HG03354 (cell line): ENCODE measurements at regions not wholly inside any gene's neighbourhood (a gene's known extent, or its start where the extent isn't known, plus 50 kb on each side); places are given as distances from the start of the nearest gene placed in this dataset.

Experiments
- ATAC-seq: cut with Tn5 transposase; IDR thresholded peaks from one replicate; pipeline ENCODE4 v1.9.1; 2021; ENCODE audit warnings: mild to moderate bottlenecking; ENCODE audit not compliant: unreplicated experiment, poor library complexity, severe bottlenecking

DNA sequence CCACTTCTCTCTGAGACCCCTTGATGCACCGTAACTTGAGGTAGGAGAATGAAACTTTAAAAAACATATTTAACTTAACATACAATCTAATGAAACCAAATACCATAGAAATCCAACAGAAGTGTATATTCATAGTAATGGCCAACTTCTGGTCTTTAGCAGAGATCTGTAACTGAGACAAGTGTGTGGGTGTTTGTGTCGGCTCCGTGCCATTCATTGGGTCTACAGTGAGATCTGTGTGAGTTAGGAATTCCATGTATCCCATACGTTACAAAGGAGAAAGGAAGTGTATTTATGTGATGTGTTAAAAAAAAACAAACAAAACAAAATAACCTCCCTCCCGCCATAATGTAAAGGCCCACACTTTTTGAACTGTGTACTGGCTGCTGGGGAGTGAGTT lies 348.0 kb upstream of the NR3C2 start:
- no peak for ATAC-seq

DNA sequence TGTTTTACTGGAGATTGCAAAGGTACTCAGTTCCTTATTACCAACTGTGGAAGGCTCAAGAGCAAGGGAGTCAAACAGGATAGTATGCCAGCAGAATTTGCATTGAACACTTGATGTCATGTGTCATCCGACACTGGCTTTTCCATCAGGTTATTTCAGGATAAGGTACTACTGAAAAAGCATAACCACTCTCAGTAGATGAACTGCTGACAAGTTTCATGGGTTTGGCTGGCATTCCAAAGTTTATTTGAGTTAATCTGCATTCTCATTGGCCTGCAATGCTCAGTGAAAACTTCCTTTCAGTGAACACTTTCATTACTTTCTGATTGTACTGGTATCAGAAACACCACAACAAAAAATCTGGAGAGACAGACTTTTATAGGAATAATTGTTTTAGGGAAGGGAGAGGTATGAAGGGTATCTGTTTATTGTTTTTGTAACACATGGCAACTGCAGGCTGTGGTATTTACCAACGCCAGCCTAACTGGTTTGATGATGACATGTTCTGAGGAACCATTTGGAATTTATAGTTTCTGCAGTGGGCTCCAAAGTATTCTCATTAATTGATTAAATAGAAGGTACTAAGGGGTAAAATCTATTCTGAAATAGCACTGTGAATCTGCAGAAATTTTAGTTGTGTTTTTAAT lies 345.7 kb upstream of the NR3C2 start:
- ATAC-seq = no peak

DNA sequence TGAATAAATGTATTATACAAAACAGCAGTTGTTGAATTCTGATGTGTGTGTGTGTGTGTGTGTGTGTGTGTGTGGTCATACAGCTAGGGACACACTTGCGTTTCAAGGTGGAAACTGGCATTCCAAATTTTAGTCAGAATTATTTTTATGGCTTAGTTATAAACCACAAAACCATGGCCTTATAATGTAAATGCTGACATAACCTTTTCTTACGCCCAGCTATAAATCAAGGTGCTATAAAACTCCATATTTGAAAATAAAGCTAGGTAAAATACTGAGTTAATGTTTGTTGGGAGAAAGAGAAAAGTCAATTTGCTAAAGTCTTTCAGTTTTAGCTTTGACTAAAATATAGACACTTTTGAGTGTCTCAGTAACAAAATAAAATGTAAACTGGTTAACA lies 345.1 kb upstream of the NR3C2 start:
- ATAC-seq = no peak

DNA sequence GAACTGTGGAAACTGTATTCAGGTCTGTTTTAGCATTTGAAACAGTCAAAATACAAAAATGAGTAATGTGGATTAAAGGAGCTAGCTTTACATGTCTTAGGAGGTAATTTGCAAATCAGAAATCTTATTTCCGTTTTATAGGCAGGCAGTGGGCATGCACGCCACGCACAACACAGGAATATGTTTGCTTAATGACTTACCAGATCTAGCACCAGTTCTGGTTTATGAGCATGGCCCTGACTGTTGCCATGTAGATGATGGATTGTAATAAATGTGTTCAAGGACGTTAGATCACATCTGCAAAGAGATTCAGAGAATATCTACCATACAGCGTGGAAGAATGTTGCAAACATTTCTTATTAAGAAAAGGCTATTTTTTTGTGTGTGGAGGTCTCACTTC lies 344.5 kb upstream of the NR3C2 start:
- no peak for ATAC-seq

DNA sequence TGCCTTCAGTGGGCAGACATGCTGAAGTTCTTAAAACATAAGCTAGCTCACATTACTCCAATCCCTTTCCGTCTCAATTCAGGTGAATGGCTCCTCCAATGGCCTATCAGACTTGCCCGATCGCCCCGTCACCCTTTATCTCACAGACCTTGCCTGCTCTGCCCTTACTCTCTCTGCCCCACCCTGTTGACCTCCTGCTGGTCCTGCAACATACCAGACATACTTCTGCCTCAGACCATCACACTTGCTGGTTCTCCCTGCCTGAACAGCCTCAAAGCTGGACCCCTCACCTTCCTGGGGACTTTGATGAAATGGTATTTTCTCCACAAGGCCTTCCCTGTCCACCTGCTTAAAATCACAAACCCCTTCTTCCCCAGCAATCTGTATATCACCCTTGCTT lies 340.1 kb upstream of the NR3C2 start:
- no peak for ATAC-seq

DNA sequence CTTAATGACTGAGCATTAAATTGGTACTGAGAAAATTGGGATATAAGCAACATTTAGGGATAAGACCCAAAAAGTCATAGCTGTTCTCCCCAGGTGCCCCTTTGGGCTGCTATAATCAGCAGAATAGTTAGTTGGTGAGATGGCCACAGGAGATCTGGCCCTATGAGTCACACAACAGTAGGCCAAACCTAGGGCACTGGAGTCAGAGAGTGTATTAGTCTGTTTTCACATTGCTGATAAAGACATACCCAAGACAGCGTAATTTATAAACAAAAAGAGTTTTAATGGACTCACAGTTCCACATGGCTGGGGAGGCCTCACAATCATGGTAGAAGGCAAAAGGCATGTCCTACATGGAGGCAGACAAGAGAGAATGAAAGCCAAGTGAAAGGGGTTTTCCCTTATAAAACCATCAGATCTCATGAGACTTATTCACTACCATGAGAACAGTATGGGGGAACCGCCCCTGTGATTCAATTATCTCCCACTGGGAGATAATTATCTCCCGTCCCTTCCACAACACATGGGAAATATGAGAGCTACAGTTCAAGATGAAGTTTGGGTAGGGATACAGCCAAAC lies 338.3 kb upstream of the NR3C2 start:
- no peak for ATAC-seq

DNA sequence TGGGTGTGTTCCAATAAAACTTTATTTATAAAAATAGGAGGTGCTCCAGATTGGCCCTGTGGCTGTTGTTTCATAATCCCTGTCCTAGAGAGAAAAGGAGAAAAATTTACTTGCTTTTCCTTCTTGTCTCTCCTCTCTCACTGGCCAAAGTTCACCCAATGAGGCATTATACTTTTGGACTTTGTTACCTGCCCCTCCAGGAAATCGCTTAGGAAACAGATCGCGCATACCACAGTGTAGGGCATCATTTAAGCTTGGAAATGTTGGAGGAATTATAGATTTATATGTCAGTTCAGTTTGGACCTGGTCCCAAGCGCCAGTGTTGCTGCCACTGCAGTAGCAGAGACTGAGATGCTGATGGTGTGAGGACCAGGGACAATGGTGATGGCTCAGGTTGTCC lies 337.6 kb upstream of the NR3C2 start:
- no peak for ATAC-seq

DNA sequence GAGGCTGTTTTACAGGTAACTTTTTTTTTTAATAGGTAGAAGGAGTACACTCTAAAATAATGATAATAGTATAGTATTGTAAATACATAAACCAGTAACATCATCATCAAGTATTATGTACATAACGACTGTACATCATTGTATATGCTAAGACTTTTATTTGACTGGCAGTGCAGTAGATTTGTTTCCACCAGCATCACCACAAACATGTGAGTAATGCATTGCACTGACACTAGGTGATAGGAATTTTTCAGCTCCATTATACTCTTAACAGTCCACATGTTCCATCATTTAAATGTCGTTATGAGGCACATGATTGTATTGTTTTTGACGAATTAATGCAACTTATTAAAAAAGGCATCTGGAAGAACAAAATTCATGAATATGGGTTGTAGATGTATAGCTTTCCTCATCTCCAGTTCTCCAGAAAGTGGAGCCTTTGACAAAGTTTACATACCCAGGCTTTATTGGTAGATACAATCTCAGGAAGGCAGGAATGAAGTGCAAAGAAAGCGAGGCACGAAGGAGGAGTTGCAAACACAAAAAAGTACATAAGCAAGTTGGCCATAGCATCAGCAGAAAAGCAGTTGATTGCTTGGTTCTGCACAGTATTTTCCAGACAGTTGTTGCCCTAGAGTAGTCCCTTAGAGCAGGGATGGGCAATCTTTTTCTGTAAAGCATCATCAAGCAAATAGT lies 336.9 kb upstream of the NR3C2 start:
- ATAC-seq = no peak

DNA sequence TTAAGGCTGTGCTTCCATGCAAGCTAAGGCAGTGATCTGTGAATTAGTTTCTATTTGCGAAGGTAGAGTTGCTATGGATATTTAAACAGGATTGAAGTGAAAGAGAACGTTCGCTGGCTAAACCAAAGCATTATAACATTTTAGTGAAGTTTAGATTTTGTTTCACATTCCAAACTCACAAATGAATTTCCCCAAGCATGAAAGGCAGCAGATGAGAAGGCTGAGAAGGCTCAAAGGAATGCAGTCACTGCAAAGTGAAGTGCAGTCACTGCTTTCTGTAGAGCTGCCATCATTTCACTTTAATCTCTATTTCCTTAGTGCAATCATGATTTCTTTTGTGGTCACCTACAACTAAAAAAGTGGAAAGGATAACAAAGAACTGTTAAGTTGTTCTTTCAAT lies 334.7 kb upstream of the NR3C2 start:
- ATAC-seq = no peak

DNA sequence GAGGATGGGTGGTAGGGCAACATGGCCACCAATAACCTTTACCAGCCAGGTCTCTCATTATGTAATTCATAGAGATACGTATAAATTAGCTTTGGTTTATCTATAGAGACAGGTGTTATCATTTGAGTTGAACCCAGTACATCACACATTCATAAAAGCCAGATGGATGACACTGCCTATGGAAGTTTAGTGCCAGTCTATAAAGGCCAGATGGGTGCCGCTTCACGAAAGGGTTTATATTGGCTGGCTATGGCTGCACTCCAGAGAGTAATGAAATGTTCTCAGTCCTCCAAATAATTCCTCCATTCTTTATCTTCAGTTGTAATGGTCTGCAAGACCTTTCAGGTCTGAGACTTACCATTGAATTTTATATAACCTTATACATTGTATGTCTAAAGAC lies 331.9 kb upstream of the NR3C2 start:
- ATAC-seq = no peak

DNA sequence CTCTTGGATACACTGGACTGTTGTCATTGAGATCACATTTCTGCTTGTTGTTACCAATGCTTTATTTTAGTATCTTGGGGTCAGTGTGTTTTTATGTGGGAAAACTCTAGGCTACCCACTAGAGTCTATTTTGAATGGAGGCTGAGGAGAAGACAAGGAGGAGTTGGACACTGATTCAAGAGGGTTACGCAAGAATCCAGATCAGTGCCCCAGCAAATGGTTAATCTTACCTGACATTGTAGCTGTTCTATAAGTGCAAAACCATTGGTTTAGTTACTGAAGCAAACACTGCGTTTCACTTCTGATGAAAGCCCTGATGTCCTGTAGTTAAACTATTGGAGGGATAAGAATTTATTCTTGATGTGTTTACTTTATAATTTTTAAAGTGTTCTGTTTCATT lies 331.1 kb upstream of the NR3C2 start:
- ATAC-seq = no peak

DNA sequence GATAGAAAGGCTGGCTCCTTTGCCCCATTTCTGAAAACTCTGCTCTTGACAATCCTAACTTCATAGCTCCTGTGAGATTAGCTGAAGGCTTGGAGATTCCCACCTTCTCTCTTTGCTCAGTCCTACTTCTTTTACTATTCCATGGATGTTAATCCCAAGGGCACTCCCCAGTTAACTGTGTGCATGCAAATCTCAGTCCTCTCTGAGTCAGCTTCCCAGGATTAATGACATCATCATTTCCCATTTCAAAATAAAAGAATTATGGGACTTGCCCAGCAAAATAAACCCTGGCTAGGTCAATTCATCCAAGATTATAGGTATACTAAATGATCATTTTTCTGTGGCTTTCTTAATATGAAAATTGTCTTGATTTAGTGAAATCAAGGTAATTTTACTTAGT lies 328.6 kb upstream of the NR3C2 start:
- no peak for ATAC-seq

DNA sequence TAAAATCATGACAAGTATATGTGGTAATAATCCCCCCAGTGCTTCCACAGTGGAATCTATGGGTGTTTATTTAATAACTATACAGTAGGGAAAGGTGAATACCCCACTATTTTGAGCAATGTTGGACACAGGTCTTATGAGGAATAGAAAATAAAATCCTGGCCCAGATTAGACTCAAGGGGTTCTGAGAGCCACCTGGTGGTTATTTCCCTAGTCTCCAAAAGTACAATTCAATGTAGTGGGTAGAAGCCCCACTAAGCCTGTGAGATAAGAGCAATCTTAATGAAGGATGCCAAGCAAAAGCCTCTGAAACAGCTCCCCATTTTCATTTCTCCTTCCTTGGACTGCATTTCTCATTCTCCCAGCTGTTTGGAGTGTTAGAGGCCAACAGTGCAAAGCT lies 328.2 kb upstream of the NR3C2 start:
- ATAC-seq = no peak

DNA sequence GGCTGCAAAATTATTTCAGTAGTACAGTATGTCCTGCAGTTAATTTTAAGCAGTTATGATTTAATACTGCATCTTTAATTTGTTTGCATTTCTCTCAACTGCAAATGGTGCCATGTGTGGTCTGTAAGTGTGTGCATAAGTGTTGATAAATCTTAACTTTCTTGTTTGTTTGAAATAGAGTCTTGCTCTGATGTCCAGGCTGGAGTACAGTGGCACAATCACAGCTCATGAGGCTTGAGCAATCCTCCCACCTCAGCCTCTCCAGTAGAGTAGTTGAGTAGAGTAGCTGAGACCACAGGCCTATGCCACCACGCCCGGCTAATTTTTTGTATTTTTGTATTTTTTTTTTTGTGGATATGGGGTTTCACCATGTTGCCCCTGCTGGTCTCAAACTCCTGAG lies 322.5 kb upstream of the NR3C2 start:
- no peak for ATAC-seq

DNA sequence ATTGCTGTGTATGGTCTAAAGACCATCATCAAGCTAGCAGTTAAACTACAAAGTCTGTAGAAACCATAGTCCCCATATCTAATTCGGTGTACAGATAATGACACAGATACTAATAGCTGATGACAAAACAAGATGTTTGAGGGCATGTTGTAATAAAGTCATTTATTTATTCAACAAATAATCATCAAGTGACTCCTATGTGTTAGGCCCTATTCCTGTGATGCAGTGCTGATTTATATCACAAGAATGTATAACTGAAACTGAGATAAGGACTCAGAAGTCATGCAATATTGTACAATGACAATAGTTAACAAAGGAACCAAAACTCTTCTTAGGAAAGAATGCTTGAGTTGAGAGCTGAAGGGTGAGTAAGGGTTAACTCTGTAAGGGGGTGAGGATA lies 315.0 kb upstream of the NR3C2 start:
- ATAC-seq = no peak

DNA sequence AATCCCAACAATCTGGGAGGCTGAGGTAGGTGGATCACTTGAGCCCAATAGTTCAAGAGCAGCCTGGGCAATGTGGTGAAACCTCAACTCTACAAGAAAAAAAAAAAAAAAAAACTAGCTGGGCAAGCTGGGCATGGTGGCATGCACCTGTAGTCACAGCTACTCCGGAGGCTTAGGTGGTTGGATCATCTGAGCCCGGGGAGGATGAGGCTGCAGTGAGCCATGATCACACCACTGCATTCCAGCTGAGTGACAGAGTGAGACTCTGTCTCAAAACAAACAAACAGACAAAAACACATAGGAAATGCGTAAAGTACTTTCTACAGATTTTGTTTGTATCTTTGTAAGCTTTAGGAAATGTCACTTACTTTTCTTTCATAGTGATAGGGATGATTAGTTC lies 307.2 kb upstream of the NR3C2 start:
- no peak for ATAC-seq

DNA sequence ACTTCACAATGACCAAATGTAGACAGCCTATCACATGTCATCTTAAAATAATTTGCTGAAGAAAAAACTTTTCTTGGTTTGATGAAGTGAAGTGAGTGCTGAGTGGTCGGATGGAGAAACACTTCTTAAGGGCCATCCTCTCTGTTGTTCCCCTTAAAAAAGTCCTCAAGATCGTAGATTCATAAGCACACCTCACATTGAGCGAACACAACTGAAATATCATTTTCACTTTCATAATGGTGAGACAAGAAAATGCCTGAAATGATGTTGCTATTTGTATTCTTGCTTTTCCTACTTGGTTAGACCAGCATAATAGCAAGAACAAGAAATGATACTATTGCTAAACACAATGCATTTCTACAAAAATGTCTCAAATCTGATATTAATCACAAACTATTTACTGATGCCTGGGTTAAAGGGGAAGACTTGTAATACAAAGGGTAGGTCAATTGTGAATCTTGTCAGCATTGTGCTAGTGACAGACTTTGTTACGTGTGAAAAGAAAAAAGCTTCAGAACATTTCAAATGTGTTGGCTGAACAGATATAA lies 305.6 kb upstream of the NR3C2 start:
- ATAC-seq = no peak

DNA sequence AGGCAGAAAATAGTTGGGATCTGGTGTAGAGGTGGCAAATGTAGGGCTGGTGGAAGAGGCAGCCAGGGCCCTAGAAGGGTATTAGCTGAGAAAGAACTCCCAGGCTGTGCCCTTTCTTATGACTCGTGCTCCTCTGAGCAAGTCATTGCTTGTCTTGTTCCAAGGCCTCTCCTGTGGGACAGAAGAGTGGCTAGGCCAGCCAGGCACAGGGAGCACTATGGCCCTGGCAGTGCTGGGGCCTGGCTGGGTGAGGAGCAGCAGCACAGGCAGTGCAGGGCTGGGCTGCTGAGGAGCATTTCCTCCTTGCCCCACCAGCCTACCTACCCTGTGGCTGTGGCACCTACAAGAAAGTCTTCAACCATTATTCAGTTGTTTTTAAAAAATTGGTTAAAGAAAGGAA lies 298.5 kb upstream of the NR3C2 start:
- ATAC-seq = no peak

DNA sequence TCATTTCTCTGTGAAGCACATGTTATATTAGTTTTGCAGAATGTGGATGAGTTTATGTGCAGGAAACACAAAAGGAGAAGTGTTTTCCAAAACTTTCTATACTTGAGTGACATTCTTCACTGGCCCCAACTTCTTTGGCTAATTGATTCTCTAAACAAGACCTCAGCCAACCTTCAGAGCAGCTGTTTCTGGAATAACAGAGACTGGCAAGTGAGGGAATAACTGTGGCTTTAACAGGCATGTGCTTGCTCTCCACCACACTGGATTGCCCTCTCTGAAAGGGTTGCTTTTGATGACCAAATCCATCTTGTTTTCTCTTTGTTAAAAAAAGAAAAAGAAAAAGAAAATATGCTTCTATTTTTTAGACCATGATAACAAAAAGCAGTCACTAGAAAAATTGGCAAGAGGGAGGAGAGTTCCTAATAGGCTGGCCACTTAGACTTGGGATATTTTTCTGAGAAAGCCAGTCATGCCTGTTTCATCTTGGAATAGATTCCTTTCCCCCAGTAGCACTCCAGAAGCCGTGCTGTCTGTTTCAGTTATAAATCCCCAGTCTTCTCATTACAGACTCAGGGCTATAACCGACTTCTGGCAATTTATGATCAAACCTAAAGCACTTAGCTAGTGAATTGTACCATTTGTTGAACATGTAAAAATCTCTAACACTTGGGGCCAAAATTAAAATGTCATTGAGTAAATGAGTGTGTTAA lies 295.0 kb upstream of the NR3C2 start:
- ATAC-seq = no peak

DNA sequence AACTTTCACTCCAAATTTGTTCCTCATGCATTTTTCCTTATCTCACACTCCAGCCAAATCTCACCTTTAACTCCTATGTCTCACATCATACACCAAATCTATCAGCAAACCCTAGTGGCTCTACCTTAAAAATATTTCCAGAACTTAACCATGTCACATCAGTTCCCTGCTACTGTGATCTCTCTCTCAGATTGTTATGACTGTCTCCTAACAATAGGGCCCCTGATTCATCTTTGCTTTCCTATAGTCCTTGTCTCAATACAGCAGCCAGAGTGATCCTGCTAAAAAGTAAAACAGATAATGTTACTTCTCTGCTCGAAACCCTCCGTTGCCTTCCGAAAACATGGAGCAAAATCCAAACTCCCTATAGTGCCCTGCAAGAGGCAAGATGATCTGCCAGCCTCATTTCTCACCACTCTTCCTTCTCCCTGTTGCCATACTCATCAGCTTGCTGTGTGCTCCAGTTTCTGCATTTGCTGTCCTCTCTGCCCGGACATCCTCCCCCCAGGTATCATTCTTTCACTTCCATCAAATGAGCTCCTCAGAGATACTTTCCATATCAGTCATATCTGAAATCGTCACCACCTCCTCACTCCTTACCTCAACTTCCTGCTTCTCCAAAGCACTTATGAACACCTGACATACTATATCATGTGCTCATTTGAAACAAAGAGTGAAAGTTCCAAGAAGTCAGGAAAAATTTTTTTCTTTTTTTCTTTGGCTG lies 293.4 kb upstream of the NR3C2 start:
- ATAC-seq = no peak
